ENCODE measurements at regions not wholly inside any gene's neighbourhood (a gene's known extent, or its start where the extent isn't known, plus 50 kb on each side); places are given as distances from the start of the nearest gene placed in this dataset.

DNA sequence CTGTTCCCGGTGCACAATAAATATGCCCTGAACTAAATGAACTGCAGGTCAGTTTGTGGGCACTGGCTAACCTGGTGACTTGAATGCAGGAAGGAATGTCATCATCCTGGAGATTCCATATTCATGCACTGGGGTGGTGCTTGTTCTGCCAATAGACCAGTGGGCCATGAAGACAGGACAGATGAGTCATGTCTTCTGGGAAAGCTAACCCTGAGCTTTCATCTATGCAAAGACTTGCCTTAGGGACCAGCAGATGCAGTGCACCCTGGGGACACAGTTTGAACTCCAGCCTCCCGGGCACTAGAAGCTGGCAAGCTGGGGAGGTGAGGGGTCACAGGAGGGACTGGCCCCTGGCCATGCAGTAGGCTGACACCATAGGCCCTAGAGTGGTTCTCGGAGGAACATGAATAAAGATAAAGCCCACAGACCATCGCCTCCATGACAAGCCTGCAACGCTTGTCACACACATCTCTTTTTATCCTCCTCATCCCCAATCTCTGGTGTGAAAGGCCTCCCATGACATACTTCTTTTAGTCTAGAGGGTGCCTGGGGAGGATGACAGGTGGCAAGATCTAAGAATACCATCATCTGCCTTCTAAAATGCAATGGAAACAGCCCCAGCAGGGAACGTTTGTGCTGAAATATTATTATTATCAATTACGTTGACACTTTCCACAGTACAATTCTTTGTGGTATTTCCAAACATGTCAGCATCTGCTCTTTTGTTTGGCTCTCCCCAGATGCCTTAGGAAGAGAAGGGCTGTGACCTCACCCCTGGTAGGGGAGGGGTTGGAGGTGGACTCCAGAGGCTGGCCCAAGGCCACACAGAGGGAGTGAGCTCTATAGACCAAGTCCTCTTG is 267.4 kb upstream of the RAB6C start:
- H3K9me3 ChIP-seq = no peaks in the 10 kb centered on the region
- TF ChIP-seq, protein P1, sequence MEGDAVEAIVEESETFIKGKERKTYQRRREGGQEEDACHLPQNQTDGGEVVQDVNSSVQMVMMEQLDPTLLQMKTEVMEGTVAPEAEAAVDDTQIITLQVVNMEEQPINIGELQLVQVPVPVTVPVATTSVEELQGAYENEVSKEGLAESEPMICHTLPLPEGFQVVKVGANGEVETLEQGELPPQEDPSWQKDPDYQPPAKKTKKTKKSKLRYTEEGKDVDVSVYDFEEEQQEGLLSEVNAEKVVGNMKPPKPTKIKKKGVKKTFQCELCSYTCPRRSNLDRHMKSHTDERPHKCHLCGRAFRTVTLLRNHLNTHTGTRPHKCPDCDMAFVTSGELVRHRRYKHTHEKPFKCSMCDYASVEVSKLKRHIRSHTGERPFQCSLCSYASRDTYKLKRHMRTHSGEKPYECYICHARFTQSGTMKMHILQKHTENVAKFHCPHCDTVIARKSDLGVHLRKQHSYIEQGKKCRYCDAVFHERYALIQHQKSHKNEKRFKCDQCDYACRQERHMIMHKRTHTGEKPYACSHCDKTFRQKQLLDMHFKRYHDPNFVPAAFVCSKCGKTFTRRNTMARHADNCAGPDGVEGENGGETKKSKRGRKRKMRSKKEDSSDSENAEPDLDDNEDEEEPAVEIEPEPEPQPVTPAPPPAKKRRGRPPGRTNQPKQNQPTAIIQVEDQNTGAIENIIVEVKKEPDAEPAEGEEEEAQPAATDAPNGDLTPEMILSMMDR (IDR thresholded peaks at IDR 0.05) = no peak
- no peak for FAIRE-seq
- no peak overlapping the region for H3K27ac ChIP-seq
- intact Hi-C loops (cut with DNase I) = no loop called here
- DNase-seq = no peak
- no peak for ATAC-seq
- no peaks in the 10 kb centered on the region for H3K27me3 ChIP-seq
- WGBS, 2 donors = 65 to 72% methylated on average over 7 of the region's 7 CpGs
- no peaks in the 10 kb centered on the region for H3K36me3 ChIP-seq
- no peaks in the 10 kb centered on the region for H3K4me1 ChIP-seq
- no peak overlapping the region for H3K4me3 ChIP-seq

DNA sequence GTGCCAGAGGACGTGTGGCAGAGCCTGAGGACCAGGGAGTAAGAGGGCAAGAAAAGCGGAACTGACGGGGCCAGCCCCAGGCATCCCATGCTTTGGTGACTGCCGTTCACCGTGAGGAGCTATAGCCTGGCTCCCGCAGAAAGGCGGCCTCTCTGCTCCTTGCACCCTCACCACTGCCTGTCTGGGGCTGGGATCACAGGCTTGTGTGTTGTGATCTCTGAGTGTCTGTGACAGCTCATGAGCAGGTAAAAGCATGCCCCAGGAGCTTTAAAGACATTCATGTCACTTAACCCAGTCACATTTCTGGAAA is 266.8 kb upstream of the RAB6C start:
- no peak overlapping the region for H3K27ac ChIP-seq
- WGBS, 2 donors = 77 to 81% methylated on average over 7 of the region's 7 CpGs
- FAIRE-seq (no peak), ATAC-seq (no peak), DNase-seq (no peak)
- TF ChIP-seq, protein P1 (IDR thresholded peaks at IDR 0.05) = no peak
- no peaks in the 10 kb centered on the region for H3K36me3 ChIP-seq
- H3K4me1 ChIP-seq = no peaks in the 10 kb centered on the region
- H3K9me3 ChIP-seq = no peaks in the 10 kb centered on the region
- intact Hi-C loops (cut with DNase I) = no loop called here
- no peak overlapping the region for H3K4me3 ChIP-seq
- H3K27me3 ChIP-seq = no peaks in the 10 kb centered on the region

DNA sequence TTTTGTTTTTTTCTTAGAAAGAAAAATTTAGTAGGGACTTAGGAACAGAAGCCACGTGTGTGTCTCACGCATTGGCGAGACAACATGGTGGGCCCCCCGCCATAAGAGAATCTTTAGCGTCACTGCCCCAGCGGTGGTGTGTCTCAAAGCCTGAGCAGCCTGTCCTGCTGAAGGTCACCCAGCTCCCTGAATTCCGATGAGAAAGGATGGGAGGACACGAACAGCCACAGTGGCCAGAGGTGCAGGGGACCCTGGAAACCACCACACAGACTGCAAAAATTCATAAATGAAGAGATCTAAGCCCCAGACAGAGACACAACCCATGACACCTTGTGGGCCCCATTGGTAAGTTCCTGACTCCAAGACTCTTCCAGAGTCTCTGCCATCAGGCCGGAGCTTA is 266.1 kb upstream of the RAB6C start:
- 83 to 84% methylated on average over 9 of the region's 9 CpGs for WGBS, 2 donors
- Histone ChIP-seq H3K9me3 (no peaks in the 10 kb centered on the region), H3K27ac (no peak overlapping the region), H3K27me3 (no peaks in the 10 kb centered on the region), H3K4me1 (no peaks in the 10 kb centered on the region), H3K36me3 (no peaks in the 10 kb centered on the region), H3K4me3 (no peak overlapping the region)
- no peak for ATAC-seq
- DNase-seq = no peak
- intact Hi-C loops (cut with DNase I) = no loop called here
- TF ChIP-seq, protein P1 (IDR thresholded peaks at IDR 0.05) = no peak
- FAIRE-seq = no peak

DNA sequence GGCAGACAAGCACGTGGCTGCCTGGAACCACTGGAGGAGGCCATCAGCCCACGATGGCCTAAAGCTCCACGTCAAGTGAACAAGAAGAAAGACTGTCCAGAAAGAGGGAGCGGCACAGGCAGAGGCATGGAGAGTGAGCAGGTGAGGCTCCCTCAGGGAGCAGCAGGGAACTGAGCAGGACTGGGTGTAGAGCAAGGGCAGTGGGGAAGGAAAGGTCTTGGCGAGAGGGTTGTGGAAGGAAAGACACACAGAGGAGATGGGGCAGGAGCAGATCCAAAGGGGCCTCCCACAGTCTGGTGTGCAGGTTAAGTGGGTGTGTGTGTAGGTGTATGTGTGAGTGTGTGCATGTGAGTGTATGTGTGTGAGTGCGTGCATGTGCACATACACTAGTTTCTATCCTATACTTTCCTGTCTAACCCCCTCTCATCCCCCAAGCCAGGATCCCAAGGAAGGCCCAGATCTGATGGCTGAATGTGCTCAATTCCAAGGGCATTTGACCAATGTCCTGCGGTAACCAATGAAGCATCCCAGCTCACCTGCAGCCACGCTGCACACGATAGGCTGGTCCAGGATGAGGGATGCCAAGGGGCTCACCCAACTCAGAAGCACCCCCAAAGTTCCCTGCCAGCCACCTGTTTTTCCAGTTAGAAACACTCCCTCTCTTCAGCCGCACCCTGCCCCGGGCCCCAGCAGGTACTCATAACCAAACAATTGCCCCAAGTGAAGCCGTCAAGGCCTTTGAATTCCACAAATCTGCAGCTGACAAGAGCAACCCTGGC is 262.5 kb upstream of the RAB6C start:
- 72 to 83% methylated on average over 12 of the region's 12 CpGs for WGBS, 2 donors
- ATAC-seq = no peak
- Histone ChIP-seq H3K4me3 (no peak overlapping the region), H3K36me3 (no peaks in the 10 kb centered on the region), H3K9me3 (no peaks in the 10 kb centered on the region), H3K27ac (no peak overlapping the region), H3K4me1 (no peaks in the 10 kb centered on the region), H3K27me3 (no peaks in the 10 kb centered on the region)
- intact Hi-C loops (cut with DNase I) = no loop called here
- TF ChIP-seq, protein P1 (IDR thresholded peaks at IDR 0.05) = no peak
- FAIRE-seq = no peak
- no peak for DNase-seq

All from pancreas (tissue), 10 donors.